ENCODE measurements at regions not wholly inside any gene's neighbourhood (a gene's known extent, or its start where the extent isn't known, plus 50 kb on each side); places are given as distances from the start of the nearest gene placed in this dataset.

GRCh38 chr15:66906668-66907614 lies 158.5 kb upstream of the SMAD3 start:
- DNase-seq = no peak

GRCh38 chr15:66907826-66908743 lies 157.3 kb upstream of the SMAD3 start:
- no peak for DNase-seq

- no peak for DNase-seq
These were observed 156.7 kb upstream of the SMAD3 start for GRCh38 chr15:66908744-66909095.

GRCh38 chr15:66909381-66909890 lies 156.0 kb upstream of the SMAD3 start:
- DNase-seq = no peak

GRCh38 chr15:66911131-66911700 lies 154.2 kb upstream of the SMAD3 start:
- DNase-seq = no peak

GRCh38 chr15:66912001-66912400 lies 153.4 kb upstream of the SMAD3 start:
- DNase-seq = no peak

GRCh38 chr15:66912441-66912840 lies 153.0 kb upstream of the SMAD3 start:
- DNase-seq = no peak

GRCh38 chr15:66917904-66918448 lies 147.4 kb upstream of the SMAD3 start:
- DNase-seq = no peak

- DNase-seq = no peak
These were observed 146.0 kb upstream of the SMAD3 start for GRCh38 chr15:66919421-66919820.

- DNase-seq = no peak
These were observed 144.0 kb upstream of the SMAD3 start for GRCh38 chr15:66921319-66921915.

- DNase-seq = no peak
These were observed 142.8 kb upstream of the SMAD3 start for GRCh38 chr15:66922608-66923007.

GRCh38 chr15:66923438-66923881 lies 141.9 kb upstream of the SMAD3 start:
- no peak for DNase-seq

GRCh38 chr15:66924889-66925288 lies 140.5 kb upstream of the SMAD3 start:
- DNase-seq = no peak

- no peak for DNase-seq
These were observed 139.7 kb upstream of the SMAD3 start for GRCh38 chr15:66925721-66926120.

GRCh38 chr15:66927201-66928077 lies 138.0 kb upstream of the SMAD3 start:
- DNase-seq = no peak

GRCh38 chr15:66928101-66928500 lies 137.3 kb upstream of the SMAD3 start:
- DNase-seq = no peak

- no peak for DNase-seq
These were observed 136.6 kb upstream of the SMAD3 start for GRCh38 chr15:66928784-66929183.

GRCh38 chr15:66929843-66930402 lies 135.5 kb upstream of the SMAD3 start:
- no peak for DNase-seq

GRCh38 chr15:66931768-66932633 lies 133.4 kb upstream of the SMAD3 start:
- DNase-seq = no peak

- no peak for DNase-seq
These were observed 132.8 kb upstream of the SMAD3 start for GRCh38 chr15:66932634-66933024.

Measured in activated CD4-positive, alpha-beta T cell treated with anti-CD3 and anti-CD28 coated beads for 1 hour (primary cell).